GM19467 (cell line): ENCODE measurements at regions not wholly inside any gene's neighbourhood (a gene's known extent, or its start where the extent isn't known, plus 50 kb on each side); places are given as distances from the start of the nearest gene placed in this dataset.

ENCODE experiments used
- ATAC-seq: cut with Tn5 transposase; IDR thresholded peaks from one replicate; pipeline ENCODE4 v1.9.1; 2021; ENCODE audit warnings: mild to moderate bottlenecking, moderate library complexity; ENCODE audit not compliant: unreplicated experiment

DNA sequence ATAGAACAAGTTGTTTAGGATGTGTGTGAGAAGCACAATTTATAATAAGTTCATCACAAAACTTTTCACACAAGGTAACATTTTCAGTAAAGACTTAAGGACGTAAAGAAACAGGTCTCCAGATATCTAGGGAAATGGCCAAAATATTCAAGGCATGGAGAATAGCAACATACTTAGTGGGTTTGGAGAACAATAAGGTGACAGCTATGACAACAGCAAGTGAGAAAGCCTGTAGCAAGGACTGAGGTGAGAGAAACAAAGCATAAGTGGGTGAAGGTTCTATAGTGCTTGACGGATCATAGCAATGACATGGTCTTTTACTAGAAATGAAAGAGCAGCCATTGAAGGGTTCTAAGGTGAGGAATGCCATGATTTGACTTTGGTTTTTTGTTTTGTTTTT is 1337.3 kb downstream of the PCDH18 start:
- ATAC-seq = no peak

DNA sequence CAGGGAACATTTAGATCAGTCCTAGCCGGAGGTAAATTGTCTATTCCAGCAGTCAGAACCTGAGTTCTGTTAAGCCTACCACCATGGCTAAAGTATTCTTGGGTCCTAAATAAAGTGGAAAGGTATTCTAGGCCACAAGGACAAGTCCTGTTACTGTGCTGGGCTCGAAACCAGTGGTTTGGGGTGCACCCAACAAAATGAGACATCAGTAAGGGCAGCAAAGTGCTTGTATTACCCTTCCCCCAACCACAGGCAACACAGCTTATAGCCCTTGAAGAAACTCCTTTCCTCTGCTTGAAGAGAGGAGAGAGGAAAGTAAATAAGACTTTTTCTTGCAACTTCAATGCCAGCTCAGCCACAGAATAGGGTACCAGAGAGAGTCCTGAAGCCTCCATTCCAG is 1345.6 kb downstream of the PCDH18 start:
- no peak for ATAC-seq

DNA sequence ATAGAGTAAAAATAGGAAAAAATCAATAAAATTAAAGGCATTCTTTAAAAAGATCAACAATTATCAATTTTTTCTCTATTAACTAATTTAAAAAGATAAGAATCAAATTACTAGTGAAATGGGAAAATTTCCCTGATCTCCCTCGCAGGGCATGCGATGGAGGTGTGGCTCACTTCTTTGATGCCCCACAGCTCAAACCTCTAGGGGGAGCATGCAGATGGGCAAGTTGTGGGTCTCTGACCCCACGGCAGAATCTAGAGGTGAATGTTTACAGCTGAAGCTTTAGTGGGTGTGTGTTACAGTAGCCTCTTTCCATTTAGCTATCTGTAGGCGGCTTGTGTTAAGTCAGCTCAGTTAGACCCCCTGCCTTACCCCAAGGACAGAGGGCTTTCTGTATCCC is 1348.8 kb downstream of the PCDH18 start:
- ATAC-seq = no peak

DNA sequence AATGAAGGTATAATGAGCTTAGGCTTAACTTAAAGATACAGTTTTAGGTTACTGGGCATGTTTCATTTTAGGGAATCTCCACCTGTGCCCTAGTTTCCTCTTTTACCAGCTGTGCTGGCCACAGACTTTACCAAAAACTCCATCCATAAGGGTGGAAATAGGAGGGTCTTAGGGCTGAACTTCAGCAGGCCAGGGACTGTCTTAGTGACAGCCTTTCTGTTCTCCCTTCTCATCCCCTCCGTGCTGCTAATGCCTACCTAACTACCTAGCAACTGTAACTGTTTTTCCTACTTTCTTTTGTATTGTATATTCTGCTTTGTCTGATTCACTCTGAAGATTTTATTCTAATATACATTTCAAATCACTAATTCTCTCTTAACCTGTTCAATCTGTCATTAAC is 1375.3 kb downstream of the PCDH18 start:
- no peak for ATAC-seq

DNA sequence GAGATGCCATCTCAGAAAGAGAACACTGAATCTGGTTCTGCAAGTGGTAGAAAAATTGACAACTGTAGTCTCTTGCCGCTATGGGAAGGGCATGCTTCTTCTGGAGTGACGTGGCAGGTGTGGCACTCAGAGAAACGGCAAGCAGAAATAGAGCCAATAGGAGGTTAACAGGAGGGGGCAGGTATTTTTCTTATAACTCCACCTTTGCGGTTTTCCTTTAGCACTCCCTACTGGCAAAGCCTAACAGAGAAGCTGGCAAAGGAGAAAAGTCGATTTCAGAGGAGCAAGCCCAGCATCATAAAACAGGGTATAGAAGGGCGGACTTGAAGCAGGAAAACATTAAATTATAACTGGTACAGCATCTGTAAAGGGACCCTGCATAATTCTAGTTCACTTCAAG is 1382.2 kb downstream of the PCDH18 start:
- ATAC-seq = no peak

DNA sequence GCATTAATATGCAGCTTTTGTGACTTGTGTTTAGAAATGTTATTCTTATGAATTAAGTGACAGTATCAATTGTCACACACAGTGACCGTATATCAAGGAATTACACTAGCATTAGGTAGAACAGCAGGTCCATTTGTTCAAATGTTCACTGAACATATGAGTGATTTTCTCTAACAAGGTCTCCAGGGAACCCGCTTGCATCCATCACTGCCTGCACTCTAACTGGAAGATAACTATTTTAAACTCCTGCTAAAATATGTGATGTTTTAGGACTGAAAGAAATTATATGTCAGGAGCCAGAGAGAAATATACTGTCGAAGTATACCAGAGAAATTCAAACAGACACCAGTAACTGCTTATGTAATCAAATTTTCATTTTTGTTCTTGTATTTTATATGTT is 1395.7 kb downstream of the PCDH18 start:
- no peak for ATAC-seq

DNA sequence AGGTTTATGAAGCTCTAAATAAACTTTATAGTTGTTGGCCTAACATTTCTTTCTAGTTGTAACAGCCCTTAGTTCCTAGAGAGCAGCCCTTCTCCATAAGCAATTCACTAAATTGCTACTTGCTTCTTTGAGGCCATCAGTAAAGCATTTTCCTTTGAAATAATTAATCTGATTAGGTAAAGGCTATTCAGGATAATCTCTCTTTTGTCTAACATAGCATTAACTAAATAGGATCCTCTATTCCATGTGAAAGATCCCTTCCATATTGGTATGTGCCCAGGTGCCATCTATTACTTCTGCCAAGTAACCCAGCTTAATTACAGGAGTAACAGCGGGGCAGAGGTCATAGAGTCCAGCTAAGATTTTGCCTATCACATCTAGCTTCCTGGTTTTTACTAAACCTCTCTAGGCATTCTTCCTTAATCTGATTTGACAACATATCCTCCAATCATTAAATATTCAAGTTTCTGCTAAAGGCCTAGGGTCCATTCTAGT is 1408.0 kb downstream of the PCDH18 start:
- ATAC-seq = no peak

DNA sequence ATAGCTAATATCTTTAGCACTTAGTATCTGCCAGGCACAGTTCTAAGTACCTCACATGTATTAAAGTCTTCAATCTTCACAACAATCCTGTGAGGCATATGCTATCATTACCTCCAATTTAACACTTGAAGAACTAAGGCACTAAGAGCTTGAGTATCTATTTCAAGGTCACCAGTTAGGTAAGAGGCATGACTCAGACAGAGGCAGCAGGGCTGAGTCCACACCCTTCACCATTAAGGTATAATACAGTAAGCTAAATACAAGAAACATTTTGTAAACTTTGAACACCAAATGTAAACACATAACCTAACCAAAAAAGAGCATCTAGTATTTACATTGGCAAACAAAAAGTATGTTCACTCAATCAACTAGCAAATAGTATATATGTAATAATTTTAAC is 1410.9 kb downstream of the PCDH18 start:
- no peak for ATAC-seq

DNA sequence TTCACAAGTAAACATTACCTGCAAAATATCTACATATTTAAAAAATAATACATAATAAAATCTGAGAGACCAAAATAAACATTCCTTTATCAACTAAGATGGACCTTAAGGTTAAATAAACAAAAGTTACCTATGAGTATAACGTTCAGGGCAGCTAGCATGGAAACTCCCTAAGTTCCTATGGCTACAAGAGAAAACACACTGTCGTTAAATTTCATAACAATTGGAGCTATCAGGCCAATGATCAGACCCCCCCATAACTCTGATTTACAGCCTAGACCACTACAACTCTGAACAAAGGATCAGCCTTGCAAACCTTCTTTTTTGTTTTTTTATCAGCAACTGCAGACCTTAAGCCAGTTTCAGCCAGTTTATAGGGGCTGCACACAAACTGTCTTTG is 1418.4 kb downstream of the PCDH18 start:
- no peak for ATAC-seq

DNA sequence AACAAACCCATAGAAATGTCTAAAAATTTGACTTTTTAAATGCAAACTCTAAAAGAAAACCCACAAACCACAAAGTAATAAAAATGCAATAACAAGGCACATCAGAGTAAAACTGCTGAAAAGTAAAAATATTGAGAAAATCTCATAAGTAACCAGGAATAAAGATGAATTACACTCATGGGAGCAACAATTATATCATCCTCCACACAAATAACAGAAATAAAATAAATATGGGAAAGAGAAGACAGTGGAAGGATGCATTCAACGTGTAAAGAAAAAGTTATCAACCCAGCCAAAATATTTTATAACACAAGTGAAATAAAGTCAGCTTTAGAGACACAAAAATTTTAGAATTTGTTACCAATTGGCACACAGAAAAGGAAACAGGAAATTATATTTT is 1420.2 kb downstream of the PCDH18 start:
- ATAC-seq = no peak

DNA sequence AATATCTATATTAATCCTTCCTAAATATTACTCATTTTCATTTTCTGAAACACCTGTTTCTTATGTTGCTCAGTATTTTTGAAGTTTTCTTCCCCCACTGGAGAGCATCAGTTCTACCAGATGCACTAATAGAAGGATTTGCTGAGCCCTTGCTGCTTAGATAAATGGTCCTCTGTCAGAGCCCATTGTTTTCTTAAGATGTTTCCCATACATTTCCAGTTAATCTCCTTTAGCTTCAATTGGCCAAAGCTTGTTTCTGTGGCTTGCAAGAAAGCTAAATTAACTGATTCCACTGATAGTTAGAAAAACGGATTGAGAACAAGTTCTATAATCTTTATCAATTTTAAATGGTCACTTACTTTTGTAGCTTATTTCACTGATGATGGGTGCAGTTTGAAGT is 1425.5 kb downstream of the PCDH18 start:
- ATAC-seq = no peak

DNA sequence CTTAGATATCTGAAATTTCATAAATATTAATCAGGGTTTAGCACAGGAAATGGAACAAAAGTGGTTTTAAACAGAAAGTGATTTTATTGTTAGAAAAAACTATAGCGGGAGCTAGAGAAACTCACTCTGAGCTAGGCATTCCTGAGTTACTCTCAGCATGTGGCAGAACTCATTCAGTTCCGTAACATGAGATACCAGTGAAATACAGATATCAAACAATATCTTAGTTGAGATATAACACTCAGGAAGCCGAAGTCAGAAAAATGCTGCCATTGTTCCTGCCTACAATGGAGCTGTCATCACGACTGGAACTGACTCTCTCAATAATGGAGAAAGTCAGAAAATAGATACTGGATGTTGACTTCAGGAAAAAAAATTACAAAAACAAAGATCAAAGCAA is 1428.7 kb downstream of the PCDH18 start:
- no peak for ATAC-seq

DNA sequence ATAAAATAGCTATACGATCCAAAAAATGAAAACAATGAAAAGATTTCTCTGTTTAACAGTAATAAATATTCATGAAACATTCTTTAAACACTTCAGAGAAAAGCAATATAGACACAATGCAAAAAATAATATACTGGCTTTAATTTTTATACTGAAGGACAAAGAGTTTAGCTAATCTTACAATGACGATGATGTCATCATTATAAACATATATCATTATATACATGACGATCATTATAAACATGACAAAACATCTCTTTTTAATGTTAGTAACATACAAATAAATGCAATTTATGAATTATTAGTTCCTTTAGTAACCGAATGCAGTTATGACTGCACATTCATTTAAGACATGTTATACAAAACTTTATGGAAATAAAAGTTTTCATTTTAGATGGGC is 1434.6 kb downstream of the PCDH18 start:
- no peak for ATAC-seq

DNA sequence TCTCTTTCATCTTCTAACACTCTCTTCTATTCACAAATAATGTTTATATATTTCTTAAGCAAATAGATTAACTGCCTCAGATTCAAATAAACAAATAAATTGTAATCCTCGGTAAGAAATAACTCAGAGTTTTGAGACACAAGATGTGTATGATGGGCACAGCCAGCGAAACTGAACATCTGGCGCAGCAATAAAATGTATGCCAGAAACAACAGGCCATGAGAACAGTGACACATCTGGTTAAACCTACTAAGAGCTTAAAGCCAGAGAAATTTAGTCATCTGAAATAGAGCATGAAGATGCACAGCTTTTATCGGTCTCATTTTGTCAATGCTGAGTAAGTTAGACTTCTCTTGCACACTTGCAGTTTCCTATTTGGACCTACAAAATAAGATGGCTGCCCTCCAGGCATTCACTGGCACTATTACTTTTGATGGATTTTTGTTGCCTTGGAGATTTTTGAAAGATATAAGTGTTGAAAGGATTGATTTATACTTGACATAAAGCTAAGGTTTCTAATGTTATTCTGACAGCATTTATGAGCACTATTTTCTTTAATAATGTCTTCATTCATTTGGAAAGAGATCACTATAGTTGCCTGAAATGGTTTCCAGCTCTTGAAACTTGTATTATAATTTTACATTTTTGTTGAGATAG is 1444.0 kb downstream of the PCDH18 start:
- no peak for ATAC-seq

DNA sequence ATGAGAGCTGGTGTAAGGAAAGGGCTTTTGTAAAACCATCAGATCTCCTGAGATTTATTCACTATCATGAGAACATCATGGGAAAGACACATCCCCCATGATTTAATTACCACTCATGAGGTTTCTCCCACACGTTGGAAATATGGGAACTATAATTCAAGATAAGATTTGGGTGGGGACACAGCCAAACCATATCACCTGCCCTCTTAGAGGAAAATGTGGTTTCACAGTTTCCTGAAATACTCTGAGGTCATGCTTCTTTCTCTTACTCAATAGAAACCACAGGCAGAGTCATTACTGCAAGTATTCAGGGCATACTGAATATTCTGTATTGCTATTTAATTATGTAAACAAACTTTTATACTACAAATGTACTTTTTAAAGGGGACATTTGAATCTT is 1453.3 kb downstream of the PCDH18 start:
- ATAC-seq = no peak

DNA sequence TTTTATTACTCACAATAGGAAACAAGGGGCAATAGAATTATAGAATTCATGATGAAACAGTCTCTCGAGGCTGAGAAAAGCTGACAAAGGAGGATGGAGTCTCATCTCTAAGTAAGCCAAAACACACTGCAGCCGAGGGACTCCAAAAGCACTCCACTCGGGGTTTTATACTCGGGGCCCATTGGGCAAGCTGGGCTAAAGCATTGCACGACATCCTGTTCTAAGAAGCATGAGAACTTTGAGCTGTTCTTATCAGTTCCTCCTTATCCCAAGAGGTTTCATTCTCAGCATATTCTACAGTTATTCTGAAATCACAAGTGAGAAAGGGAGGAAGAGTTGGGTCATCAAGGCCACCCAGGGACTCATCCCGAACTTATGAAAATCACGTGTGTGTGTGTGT is 1475.5 kb downstream of the PCDH18 start:
- no peak for ATAC-seq

DNA sequence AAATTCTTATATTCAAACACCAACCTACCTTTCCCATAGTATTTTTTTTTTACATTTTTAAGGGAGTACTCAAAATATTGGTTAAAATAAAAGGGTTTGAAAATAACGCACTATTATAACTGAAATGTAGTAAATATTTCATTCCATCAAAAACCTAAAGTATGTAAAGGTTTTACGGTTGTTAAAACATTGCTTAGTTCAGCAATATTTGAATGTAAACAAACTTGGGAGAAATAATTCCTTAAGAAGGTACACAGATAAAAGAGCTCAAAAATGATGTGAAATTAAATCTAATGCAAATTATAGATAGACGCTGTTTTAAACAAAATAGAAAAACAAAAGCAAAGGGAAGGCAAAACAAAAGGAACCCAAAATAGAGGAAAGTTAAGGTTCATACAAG is 1476.9 kb downstream of the PCDH18 start:
- ATAC-seq = no peak

DNA sequence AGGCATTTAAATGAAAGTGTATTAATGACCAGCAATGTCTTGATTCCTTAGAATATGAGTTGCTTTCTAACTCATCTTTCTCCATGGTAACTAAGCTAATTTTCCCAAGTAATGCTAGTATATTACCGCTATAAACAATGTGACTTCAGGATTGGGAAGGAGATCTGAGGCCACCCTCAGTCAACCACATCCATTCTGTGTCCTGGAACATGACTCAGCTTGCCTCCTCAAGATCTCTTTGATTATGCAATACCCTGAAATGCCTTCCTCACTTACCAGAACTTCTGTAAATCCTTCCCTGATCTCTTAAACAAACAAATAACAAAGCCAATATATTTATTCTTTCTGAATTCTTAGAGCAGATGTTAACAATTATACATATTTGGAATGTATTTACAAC is 1495.5 kb downstream of the PCDH18 start:
- no peak for ATAC-seq

DNA sequence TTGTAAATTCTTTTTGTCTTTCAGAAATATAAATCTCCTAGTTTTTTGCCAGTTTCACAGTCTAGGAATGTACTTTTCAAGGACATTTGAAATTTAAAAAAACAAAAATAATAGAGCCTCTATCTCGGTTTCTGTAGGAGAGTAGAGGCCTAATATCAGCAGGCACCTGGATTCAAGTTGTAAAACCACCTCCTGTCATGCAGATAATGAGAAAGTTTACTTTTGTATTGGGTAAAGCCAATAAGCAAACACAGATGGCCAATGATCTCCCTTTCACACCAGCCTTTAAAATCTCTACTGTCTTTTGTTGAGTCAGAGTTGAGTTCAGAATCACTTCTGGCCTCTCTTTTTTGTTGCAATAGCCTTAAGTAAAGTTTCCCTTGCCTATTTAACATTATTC is 1499.9 kb downstream of the PCDH18 start:
- no peak for ATAC-seq

DNA sequence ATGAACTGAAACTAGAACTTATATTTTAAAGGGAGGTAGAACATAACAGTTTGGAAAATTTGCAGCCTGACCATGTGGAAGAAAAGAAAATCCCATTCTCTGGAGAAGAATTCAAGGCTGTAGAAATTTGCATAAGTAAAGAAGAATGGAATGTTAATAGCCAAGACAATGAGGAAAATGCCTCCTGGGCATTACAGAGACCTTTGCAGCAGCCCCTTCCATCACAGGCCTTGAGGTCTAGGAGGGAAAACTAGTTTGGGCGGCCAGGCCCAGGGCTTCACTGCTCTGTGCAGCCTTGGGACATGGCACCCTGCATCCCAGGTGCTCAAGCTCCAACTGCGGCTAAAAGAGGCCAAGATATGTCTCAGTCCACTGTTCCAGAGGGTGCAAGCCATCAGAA is 1506.8 kb downstream of the PCDH18 start:
- no peak for ATAC-seq

DNA sequence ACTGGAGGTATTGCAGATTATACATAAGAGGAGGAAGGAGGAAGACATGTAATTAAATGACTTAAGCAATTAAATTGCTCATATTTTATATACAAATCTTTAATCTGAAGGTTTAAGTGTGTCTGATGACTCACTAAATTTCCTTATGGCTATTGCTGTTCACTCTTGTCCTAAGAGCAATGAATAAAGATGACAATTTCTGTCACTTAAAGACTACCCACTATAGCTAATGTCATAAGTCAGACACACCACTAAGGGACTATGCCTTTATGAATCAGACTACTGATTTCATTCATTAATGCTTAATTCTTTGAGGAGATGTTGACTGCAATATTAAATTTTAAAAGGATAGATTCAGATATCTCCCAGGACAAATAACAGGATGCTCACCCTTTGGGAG is 1514.7 kb downstream of the PCDH18 start:
- no peak for ATAC-seq

DNA sequence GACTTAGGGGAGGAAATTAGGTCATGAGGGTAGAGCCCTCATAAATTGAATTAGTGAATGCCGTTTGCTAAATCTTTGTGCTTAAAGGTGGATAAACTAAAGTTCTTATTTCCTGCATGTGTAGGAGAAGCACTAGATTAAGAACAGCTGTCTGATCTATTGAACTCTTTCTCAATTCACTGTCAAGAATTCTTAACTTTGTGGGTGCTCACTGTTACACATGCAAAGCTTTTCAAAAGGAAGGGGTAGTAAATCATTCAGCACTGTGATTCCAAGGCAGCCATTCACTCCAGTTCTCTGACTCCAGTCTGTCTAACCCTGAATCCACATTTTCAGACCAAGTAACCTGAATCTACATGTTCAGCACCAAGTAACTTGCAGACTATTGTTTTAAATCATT is 1520.1 kb downstream of the PCDH18 start:
- no peak for ATAC-seq

DNA sequence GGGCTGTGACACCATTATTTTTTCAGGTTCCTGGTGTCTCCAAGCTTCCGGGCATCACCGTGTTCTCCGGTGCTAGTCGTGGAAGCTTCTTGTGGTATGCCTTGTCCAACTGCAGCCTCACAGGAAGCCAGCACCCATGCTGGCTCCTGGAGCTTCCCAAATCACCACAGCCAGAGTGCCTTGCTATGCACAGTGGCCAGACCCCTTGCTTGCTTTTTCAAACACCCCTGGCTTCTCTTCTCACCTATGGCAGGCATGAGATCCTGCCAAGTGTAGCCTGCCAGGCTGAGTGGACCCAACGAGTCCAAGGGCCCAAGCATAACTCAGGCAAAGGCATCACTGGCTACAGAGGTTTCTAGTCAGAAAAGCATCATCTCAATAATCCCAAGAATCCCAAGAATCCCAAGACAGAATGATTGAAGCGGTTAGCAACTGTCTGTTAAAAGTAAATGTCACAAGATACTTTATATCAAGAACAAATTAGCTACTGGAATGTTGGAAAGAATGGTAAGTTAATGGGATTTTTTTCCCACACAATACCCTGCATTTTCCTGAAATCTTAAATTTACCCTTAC is 1522.9 kb downstream of the PCDH18 start:
- no peak for ATAC-seq
